PC-9 (cell line): ENCODE measurements at regions not wholly inside any gene's neighbourhood (a gene's known extent, or its start where the extent isn't known, plus 50 kb on each side); places are given as distances from the start of the nearest gene placed in this dataset.

ENCODE experiments used
- BruUV-seq: library from RNA; stranded (reverse); fragments of 400-500 nt; replicated peaks from 2 replicates; lab custom pipeline; 2021; lab: Mats Ljungman, UMichigan
- CTCF ChIA-PET: fragments of 300-600 bp; sonication (Branson Sonifier 250); formaldehyde crosslinking; loops from one replicate; lab custom pipeline; 2022; ENCODE audit warnings: antibody characterized with exemption; lab: Charles Lee
- POLR2A ChIA-PET: fragments of 300-600 bp; sonication (Branson Sonifier 250); formaldehyde crosslinking; loops from one replicate; lab custom pipeline; 2022; ENCODE audit warnings: antibody characterized with exemption; ENCODE audit not compliant: unreplicated experiment; lab: Charles Lee
- DNase-seq, 2 experiments: peaks; one replicate each; pipeline versions ENCODE4 v3.0.0 to v3.0.0-alpha.2; 2015 to 2022; ENCODE audit warnings: mixed read lengths in 1 of 2
- H2AFZ ChIP-seq: fragments of 200-600 bp; sonication (generic); 2 replicates; pipeline ENCODE4 v1.8.1; 2017; ENCODE audit warnings: antibody characterized with exemption
- H3F3A ChIP-seq: fragments of 200-600 bp; sonication (generic); 2 replicates; pipeline ENCODE4 v1.8.1; 2017; ENCODE audit warnings: antibody characterized with exemption, mild to moderate bottlenecking, low read depth; ENCODE audit not compliant: insufficient read depth
- H3K27ac ChIP-seq: fragments of 200-600 bp; sonication (generic); 2 replicates; pipeline ENCODE4 v1.6.1; 2016; ENCODE audit warnings: mixed run types
- H3K27me3 ChIP-seq: fragments of 200-600 bp; sonication (generic); 2 replicates; pipeline ENCODE4 v1.6.1; 2016; ENCODE audit warnings: low read depth, mixed run types; ENCODE audit not compliant: insufficient read depth
- H3K36me3 ChIP-seq: fragments of 200-600 bp; sonication (generic); 2 replicates; pipeline ENCODE4 v1.6.1; 2016; ENCODE audit warnings: low read depth, mixed run types
- H3K4me1 ChIP-seq: fragments of 200-600 bp; sonication (generic); replicated peaks from 2 replicates; pipeline ENCODE4 v1.6.1; 2016; ENCODE audit warnings: mixed run types; ENCODE audit not compliant: insufficient read depth
- H3K4me2 ChIP-seq: fragments of 200-600 bp; sonication (generic); 2 replicates; pipeline ENCODE4 v1.6.1; 2017; ENCODE audit warnings: mixed run types
- H3K4me3 ChIP-seq: fragments of 200-600 bp; sonication (generic); 2 replicates; pipeline ENCODE4 v1.6.1; 2016; ENCODE audit warnings: mixed run types
- H3K79me2 ChIP-seq: fragments of 200-600 bp; sonication (generic); 2 replicates; pipeline ENCODE4 v1.6.1; 2017; ENCODE audit warnings: low read depth, mixed run types
- H3K9me2 ChIP-seq: fragments of 200-600 bp; sonication (generic); 2 replicates; pipeline ENCODE4 v1.8.1; 2017; ENCODE audit warnings: mild to moderate bottlenecking; ENCODE audit not compliant: insufficient read depth
- H3K9me3 ChIP-seq: fragments of 200-600 bp; sonication (generic); 2 replicates; pipeline ENCODE4 v1.8.1; 2016; ENCODE audit warnings: low read depth; ENCODE audit not compliant: insufficient read depth
- H4K20me1 ChIP-seq: fragments of 200-600 bp; sonication (generic); 2 replicates; pipeline ENCODE4 v1.8.1; 2017; ENCODE audit not compliant: insufficient read depth
- EZH2 ChIP-seq: fragments of 200-600 bp; sonication (generic); IDR thresholded peaks from 2 replicates; pipeline ENCODE4 v1.8.0; 2017; ENCODE audit warnings: antibody characterized with exemption, low read depth
- intact Hi-C: fragments of 100-400 bp; cut with micrococcal nuclease; formaldehyde crosslinking; loops from one replicate; pipeline ENCODE4 v1.10.0; 2022; ENCODE audit not compliant: unreplicated experiment
- TF ChIP-seq, protein P1 (sequence below): fragments of 200-600 bp; sonication (generic); conservative IDR thresholded peaks from 2 replicates; pipeline ENCODE4 v1.6.1; 2017; ENCODE audit warnings: mixed run types, antibody characterized with exemption, mild to moderate bottlenecking, moderate library complexity

GRCh38 chr12:43155376-43155775 lies 396.6 kb downstream of the ADAMTS20 start:
- intact Hi-C loops, result no loop called here
- Histone ChIP-seq H3K9me3 (no peaks in the 10 kb centered on the region), H4K20me1 (no peaks in the 10 kb centered on the region), H3K36me3 (no peaks in the 10 kb centered on the region), H3K27ac (no peak overlapping the region), H3K9me2 (peaks cover 5% of the 10 kb centered on the region; the same call in 1 of the 2 replicates), H3F3A (no peaks in the 10 kb centered on the region), H3K27me3 (no peaks in the 10 kb centered on the region), H3K4me3 (no peak overlapping the region), H3K4me2 (no peak overlapping the region), H3K79me2 (no peaks in the 10 kb centered on the region), H2AFZ (no peak overlapping the region), H3K4me1 (no peaks in the 10 kb centered on the region)
- DNase-seq, result no peak
- no TSS peak for BruUV-seq
- ChIA-PET CTCF (no interaction called here), POLR2A (no interaction called here)
- TF ChIP-seq EZH2, result no peak
- TF ChIP-seq, protein P1, sequence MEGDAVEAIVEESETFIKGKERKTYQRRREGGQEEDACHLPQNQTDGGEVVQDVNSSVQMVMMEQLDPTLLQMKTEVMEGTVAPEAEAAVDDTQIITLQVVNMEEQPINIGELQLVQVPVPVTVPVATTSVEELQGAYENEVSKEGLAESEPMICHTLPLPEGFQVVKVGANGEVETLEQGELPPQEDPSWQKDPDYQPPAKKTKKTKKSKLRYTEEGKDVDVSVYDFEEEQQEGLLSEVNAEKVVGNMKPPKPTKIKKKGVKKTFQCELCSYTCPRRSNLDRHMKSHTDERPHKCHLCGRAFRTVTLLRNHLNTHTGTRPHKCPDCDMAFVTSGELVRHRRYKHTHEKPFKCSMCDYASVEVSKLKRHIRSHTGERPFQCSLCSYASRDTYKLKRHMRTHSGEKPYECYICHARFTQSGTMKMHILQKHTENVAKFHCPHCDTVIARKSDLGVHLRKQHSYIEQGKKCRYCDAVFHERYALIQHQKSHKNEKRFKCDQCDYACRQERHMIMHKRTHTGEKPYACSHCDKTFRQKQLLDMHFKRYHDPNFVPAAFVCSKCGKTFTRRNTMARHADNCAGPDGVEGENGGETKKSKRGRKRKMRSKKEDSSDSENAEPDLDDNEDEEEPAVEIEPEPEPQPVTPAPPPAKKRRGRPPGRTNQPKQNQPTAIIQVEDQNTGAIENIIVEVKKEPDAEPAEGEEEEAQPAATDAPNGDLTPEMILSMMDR, result no peak

- BruUV-seq, result no TSS peak
- H3K36me3 ChIP-seq, result no peaks in the 10 kb centered on the region
- no peaks in the 10 kb centered on the region for H3K27me3 ChIP-seq
- no peaks in the 10 kb centered on the region for H3K79me2 ChIP-seq
- intact Hi-C loops, result no loop called here
- TF ChIP-seq EZH2, result no peak
- TF ChIP-seq, protein P1, result no peak
- H2AFZ ChIP-seq, result no peak overlapping the region
- ChIA-PET CTCF (no interaction called here), POLR2A (no interaction called here)
- no peaks in the 10 kb centered on the region for H4K20me1 ChIP-seq
- no peaks in the 10 kb centered on the region for H3K9me3 ChIP-seq
- H3K4me2 ChIP-seq, result no peak overlapping the region
- H3K9me2 ChIP-seq, result peaks cover 5% of the 10 kb centered on the region; the same call in 1 of the 2 replicates
- H3K4me1 ChIP-seq, result no peaks in the 10 kb centered on the region
- no peak for DNase-seq
- no peak overlapping the region for H3K27ac ChIP-seq
- H3K4me3 ChIP-seq, result no peak overlapping the region
- H3F3A ChIP-seq, result no peaks in the 10 kb centered on the region
These were observed 397.4 kb downstream of the ADAMTS20 start for GRCh38 chr12:43154498-43155045.

DNA sequence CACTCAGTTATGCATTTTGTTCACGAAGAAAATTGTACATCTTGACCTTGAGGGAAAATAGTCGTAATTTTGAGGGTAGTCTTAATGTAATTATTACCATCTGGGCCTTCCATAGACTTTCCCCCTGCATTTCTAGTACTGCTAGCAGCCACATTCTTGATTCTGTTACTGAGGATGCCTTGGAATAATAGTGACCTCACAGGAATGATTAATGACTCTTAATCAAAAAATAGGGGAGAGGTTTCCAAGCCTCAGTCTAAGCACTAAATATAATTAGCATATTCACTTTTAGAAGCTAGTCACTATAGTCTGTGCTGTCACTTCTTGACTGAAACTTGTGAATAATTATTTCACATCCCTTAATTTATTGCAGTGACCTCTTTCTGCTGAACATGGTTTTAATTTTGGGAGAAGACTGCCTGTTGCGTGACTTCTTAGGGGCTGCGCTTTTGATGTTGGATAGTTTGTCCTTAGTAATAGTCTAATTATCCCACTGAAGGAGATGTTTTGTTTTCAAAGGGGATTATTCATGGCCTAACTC lies 400.5 kb downstream of the ADAMTS20 start:
- Histone ChIP-seq H3K9me3 (0 out of 2 replicates have a peak, but pooled peaks cover under 1% of the 10 kb centered on the region), H4K20me1 (no peaks in the 10 kb centered on the region), H3K4me1 (0 out of 2 replicates have a peak, but pooled peaks cover 4% of the 10 kb centered on the region), H2AFZ (no peak overlapping the region), H3K79me2 (no peaks in the 10 kb centered on the region), H3K9me2 (0 out of 2 replicates have a peak, but pooled peaks cover 5% of the 10 kb centered on the region), H3K36me3 (no peaks in the 10 kb centered on the region), H3K27ac (no peak overlapping the region), H3K4me3 (no peak overlapping the region), H3K27me3 (no peaks in the 10 kb centered on the region), H3F3A (no peaks in the 10 kb centered on the region), H3K4me2 (no peak overlapping the region)
- TF ChIP-seq EZH2, result no peak
- TF ChIP-seq, protein P1, result no peak
- CTCF ChIA-PET, result no interaction called here
- no TSS peak for BruUV-seq
- DNase-seq, result no peak
- POLR2A ChIA-PET, result no interaction called here
- intact Hi-C loops, result no loop called here
